ENCODE measurements at regions not wholly inside any gene's neighbourhood (a gene's known extent, or its start where the extent isn't known, plus 50 kb on each side); places are given as distances from the start of the nearest gene placed in this dataset.

DNA sequence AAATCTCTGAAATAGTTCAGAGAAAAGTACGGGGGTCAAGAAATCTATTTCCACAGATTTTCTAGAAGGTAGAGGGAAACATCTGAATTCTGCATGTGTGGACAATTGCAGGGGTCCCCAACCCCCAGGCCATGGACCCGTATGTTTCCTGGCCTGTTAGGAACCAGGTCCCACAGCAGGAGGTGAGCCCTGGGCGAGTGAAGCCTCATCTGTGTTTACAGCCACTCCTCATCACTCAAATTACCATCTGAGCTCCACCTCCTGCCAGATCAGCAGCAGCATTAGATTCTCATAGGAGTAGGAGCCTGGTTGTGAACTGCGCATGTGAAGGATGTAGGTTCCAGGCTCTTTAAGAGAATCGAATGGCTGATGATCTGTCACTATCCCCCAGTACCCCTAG is 200.5 kb upstream of the EDIL3 start:
- Histone ChIP-seq H3K9ac (ENCODE audit: extremely low read depth, insufficient read length, low read length) (no peak overlapping the region), H3K27me3 (ENCODE audit: insufficient read depth, low read length) (no peaks in the 10 kb centered on the region), H3K79me2 (ENCODE audit: insufficient read depth, low read length) (no peaks in the 10 kb centered on the region), H2AFZ (ENCODE audit: low read length) (no peak overlapping the region), H4K8ac (replicated peaks; ENCODE audit: insufficient read length, low read depth, low read length) (no peak overlapping the region), H3K4me2 (ENCODE audit: insufficient read depth, insufficient read length, low read length) (no peak overlapping the region), H3K4me1 (ENCODE audit: insufficient read depth, low read length) (no peaks in the 10 kb centered on the region), H2BK120ac (ENCODE audit: low read depth, low read length, poor library complexity, severe bottlenecking) (no peak overlapping the region), H3K4ac (ENCODE audit: low read depth, low read length) (no peak overlapping the region), H3K9me3 (ENCODE audit: control insufficient read depth, low read depth, low read length) (no peaks in the 10 kb centered on the region), H3K23ac (ENCODE audit: insufficient read length, low read depth, low read length) (no peak overlapping the region), H2BK5ac (ENCODE audit: insufficient read length, low read length) (no peak overlapping the region), H3K23me2 (ENCODE audit: insufficient read length, low read depth, low read length, poor library complexity, severe bottlenecking) (no peaks in the 10 kb centered on the region), H3K18ac (ENCODE audit: insufficient read length, low read depth, low read length) (no peak overlapping the region), H3T11ph (ENCODE audit: low read length) (no peak overlapping the region), H3K27ac (ENCODE audit: insufficient read length, low read depth, low read length) (no peak overlapping the region), H2BK15ac (ENCODE audit: low read depth, low read length) (no peak overlapping the region), H2AK5ac (ENCODE audit: insufficient read length, low read length) (no peak overlapping the region), H3K14ac (ENCODE audit: insufficient read depth, low read length) (no peak overlapping the region), H4K20me1 (ENCODE audit: control insufficient read depth, insufficient read depth, insufficient read length) (no peaks in the 10 kb centered on the region), H2BK12ac (ENCODE audit: insufficient read length, low read depth, low read length) (no peak overlapping the region), H4K5ac (ENCODE audit: insufficient read length, low read depth, low read length) (no peak overlapping the region), H2BK20ac (ENCODE audit: low read depth, low read length, poor library complexity, severe bottlenecking) (no peak overlapping the region), H3K79me1 (ENCODE audit: insufficient read depth, low read depth, low read length, poor library complexity, severe bottlenecking) (no peaks in the 10 kb centered on the region), H3K56ac (ENCODE audit: insufficient read length, low read depth, low read length) (no peak overlapping the region), H4K91ac (ENCODE audit: insufficient read length, low read depth, low read length) (no peak overlapping the region)
- TF ChIP-seq CTCF (conservative IDR thresholded peaks at IDR 0.05) = no peak
- H3K27ac Mint-ChIP-seq = no peak overlapping the region
- no CpG with 5 or more reads among the region's 5 CpGs for WGBS (ENCODE audit: extremely low coverage, insufficient read length, low lambda C conversion rate)
- H3K9me3 Mint-ChIP-seq = no peaks in the 10 kb centered on the region
- no peaks in the 10 kb centered on the region; a peak in 1 of 7 replicates for H3K36me3 Mint-ChIP-seq (ENCODE audit: insufficient read depth in 1 of 3, low read depth in 3 of 3)
- DNase-seq = peak; percentile 49
- peaks cover 8 to 11% of the 10 kb centered on the region in 2 experiments for H3K4me1 Mint-ChIP-seq
- no peak overlapping the region for H3K4me3 Mint-ChIP-seq
- no peaks in the 10 kb centered on the region for H3K27me3 Mint-ChIP-seq (ENCODE audit: low read depth)
